Fibroblast of lung (primary cell): ENCODE measurements at regions not wholly inside any gene's neighbourhood (a gene's known extent, or its start where the extent isn't known, plus 50 kb on each side); places are given as distances from the start of the nearest gene placed in this dataset.
"Not testable (repeated sequence)": the region's sequence is repeated elsewhere in the genome, so short reads cannot be mapped to it uniquely, and the experiment has no call there.

Source experiments
- DNase-seq, 2 donors: peaks; one replicate each; pipeline versions ENCODE4 v3.0.0 to v3.0.0-alpha.2; 2010; ENCODE audit warnings: low read depth in 2 of 2
- H2AFZ ChIP-seq: 2 replicates; pipeline ENCODE4 v1.5.1; 2012; ENCODE audit warnings: low read length, control low read depth, inconsistent platforms
- H3K27ac ChIP-seq: 2 replicates; pipeline ENCODE4 v1.5.1; 2011; ENCODE audit warnings: low read length, control low read depth; ENCODE audit not compliant: insufficient read depth
- H3K27me3 ChIP-seq: 2 replicates; pipeline ENCODE4 v1.5.1; 2011; ENCODE audit warnings: mild to moderate bottlenecking, low read length; ENCODE audit not compliant: control insufficient read depth, insufficient read depth
- H3K36me3 ChIP-seq: 2 replicates; pipeline ENCODE4 v1.5.1; 2011; ENCODE audit warnings: low read length; ENCODE audit not compliant: control insufficient read depth, insufficient read depth
- H3K4me1 ChIP-seq: 2 replicates; pipeline ENCODE4 v1.5.1; 2011; ENCODE audit warnings: low read length; ENCODE audit not compliant: control insufficient read depth, insufficient read depth; ENCODE audit errors: extremely low read depth
- H3K4me2 ChIP-seq: 2 replicates; pipeline ENCODE4 v1.5.1; 2011; ENCODE audit warnings: low read length, control low read depth; ENCODE audit not compliant: insufficient read depth; ENCODE audit errors: extremely low read depth
- H3K4me3 ChIP-seq, 4 experiments: fragments of 200-600 bp in 1 of 4; sonication (generic) in 1 of 4; replicated peaks in 1 of 4; 2 replicates each; pipeline ENCODE4 v1.5.1; 2011 to 2016; ENCODE audit warnings: low read length in 4 of 4, low read depth in 3 of 4, mild to moderate bottlenecking in 3 of 4, control low read depth in 2 of 4, inconsistent platforms in 1 of 4, mixed read lengths in 1 of 4; ENCODE audit not compliant: insufficient read depth in 1 of 4; ENCODE audit errors: control extremely low read depth in 1 of 4
- H3K79me2 ChIP-seq: 2 replicates; pipeline ENCODE4 v1.5.1; 2012; ENCODE audit warnings: mild to moderate bottlenecking, low read length, inconsistent platforms; ENCODE audit not compliant: control insufficient read depth, insufficient read depth
- H3K9ac ChIP-seq: 2 replicates; pipeline ENCODE4 v1.5.1; 2011; ENCODE audit warnings: mild to moderate bottlenecking, low read length, control low read depth; ENCODE audit not compliant: insufficient read depth
- H3K9me3 ChIP-seq: 2 replicates; pipeline ENCODE4 v1.5.1; 2012; ENCODE audit warnings: low read depth, low read length; ENCODE audit not compliant: control insufficient read depth, insufficient read depth
- H4K20me1 ChIP-seq: 2 replicates; pipeline ENCODE4 v1.5.1; 2011; ENCODE audit warnings: low read length; ENCODE audit not compliant: control insufficient read depth, insufficient read depth; ENCODE audit errors: extremely low read depth
- CTCF ChIP-seq, 2 donors: IDR thresholded peaks in 1 of 2; conservative IDR thresholded peaks in 1 of 2; 1 replicate in 1 of 2; 2 replicates in 1 of 2; pipeline ENCODE4 v1.5.1; 2011 to 2012; ENCODE audit warnings: low read length in 2 of 2, control low read depth in 1 of 2, inconsistent platforms in 1 of 2, low read depth in 1 of 2, mild to moderate bottlenecking in 1 of 2
- EZH2 ChIP-seq: IDR thresholded peaks from 2 replicates; pipeline ENCODE4 v1.5.1; 2012; ENCODE audit warnings: low read length, control low read depth, mild to moderate bottlenecking; ENCODE audit errors: missing control alignments

- no peak for DNase-seq
- Histone ChIP-seq H3K27ac (no peak overlapping the region), H3K4me1 (peaks cover 3% of the 10 kb centered on the region), H4K20me1 (no peaks in the 10 kb centered on the region), H3K9ac (no peak overlapping the region), H3K4me2 (no peak overlapping the region), H3K9me3 (no peaks in the 10 kb centered on the region), H3K79me2 (no peaks in the 10 kb centered on the region), H3K27me3 (no peaks in the 10 kb centered on the region), H3K4me3 (no peak overlapping the region), H3K36me3 (no peaks in the 10 kb centered on the region), H2AFZ (no peak overlapping the region)
- TF ChIP-seq EZH2 (no peak), CTCF (conservative IDR thresholded peaks at IDR 0.05 in 1 of 2, IDR thresholded peaks at IDR 0.05 in 1 of 2; ENCODE audit: low read depth in 1 of 2, low read length in 2 of 2) (no peak)
Observed at GRCh38 chr6:9131201-9131600, 695.9 kb upstream of the SLC35B3 start.

GRCh38 chr6:9128970-9129369, 693.6 kb upstream of the SLC35B3 start:
- Histone ChIP-seq H3K4me3 (no peak overlapping the region), H3K27ac (no peak overlapping the region), H3K27me3 (no peaks in the 10 kb centered on the region), H3K4me2 (no peak overlapping the region), H4K20me1 (no peaks in the 10 kb centered on the region), H3K79me2 (no peaks in the 10 kb centered on the region), H3K9ac (no peak overlapping the region), H3K36me3 (no peaks in the 10 kb centered on the region), H3K4me1 (peaks cover 3% of the 10 kb centered on the region), H3K9me3 (no peaks in the 10 kb centered on the region), H2AFZ (no peak overlapping the region)
- no peak for TF ChIP-seq EZH2
- no peak for TF ChIP-seq CTCF (conservative IDR thresholded peaks at IDR 0.05 in 1 of 2, IDR thresholded peaks at IDR 0.05 in 1 of 2; ENCODE audit: low read depth in 1 of 2, low read length in 2 of 2)
- no peak for DNase-seq

GRCh38 chr6:9126878-9127560, 691.7 kb upstream of the SLC35B3 start:
- Histone ChIP-seq H4K20me1 (no peaks in the 10 kb centered on the region), H3K27me3 (no peaks in the 10 kb centered on the region), H3K9ac (no peak overlapping the region), H3K27ac (peak overlapping the region; percentile 11), H3K36me3 (no peaks in the 10 kb centered on the region), H3K9me3 (no peaks in the 10 kb centered on the region), H3K4me1 (peaks cover 3% of the 10 kb centered on the region), H3K4me2 (peak overlapping the region; percentile 52), H2AFZ (no peak overlapping the region), H3K79me2 (no peaks in the 10 kb centered on the region), H3K4me3 (no peak overlapping the region)
- peak; percentile 92 to 98 for DNase-seq
- TF ChIP-seq EZH2 (no peak), CTCF (conservative IDR thresholded peaks at IDR 0.05 in 1 of 2, IDR thresholded peaks at IDR 0.05 in 1 of 2; ENCODE audit: low read depth in 1 of 2, low read length in 2 of 2) (no peak)

GRCh38 chr6:9126034-9126433, 690.7 kb upstream of the SLC35B3 start:
- H2AFZ ChIP-seq, H3K4me3 ChIP-seq, H3K9ac ChIP-seq, H3K9me3 ChIP-seq, H3K4me1 ChIP-seq, H4K20me1 ChIP-seq, H3K36me3 ChIP-seq, H3K27ac ChIP-seq, DNase-seq, H3K79me2 ChIP-seq, H3K4me2 ChIP-seq, H3K27me3 ChIP-seq: not testable (repeated sequence)
